Fibroblast of villous mesenchyme (primary cell): ENCODE measurements at regions not wholly inside any gene's neighbourhood (a gene's known extent, or its start where the extent isn't known, plus 50 kb on each side); places are given as distances from the start of the nearest gene placed in this dataset.
A peak's percentile ranks its signal among the peaks of the same experiment; 100 is the strongest.

ENCODE experiments used
- DNase-seq: peaks from one replicate; pipeline ENCODE4 v3.0.0-alpha.2; 2010; ENCODE audit warnings: low read depth
- H3K4me3 ChIP-seq: 2 replicates; pipeline ENCODE4 v1.5.1; 2011; ENCODE audit warnings: low read depth, mild to moderate bottlenecking, low read length
- TF ChIP-seq, protein P1 (sequence below): IDR thresholded peaks from 2 replicates; pipeline ENCODE4 v1.5.1; 2012; ENCODE audit warnings: low read depth, mild to moderate bottlenecking, low read length; ENCODE audit not compliant: insufficient read depth

- TF ChIP-seq, protein P1, sequence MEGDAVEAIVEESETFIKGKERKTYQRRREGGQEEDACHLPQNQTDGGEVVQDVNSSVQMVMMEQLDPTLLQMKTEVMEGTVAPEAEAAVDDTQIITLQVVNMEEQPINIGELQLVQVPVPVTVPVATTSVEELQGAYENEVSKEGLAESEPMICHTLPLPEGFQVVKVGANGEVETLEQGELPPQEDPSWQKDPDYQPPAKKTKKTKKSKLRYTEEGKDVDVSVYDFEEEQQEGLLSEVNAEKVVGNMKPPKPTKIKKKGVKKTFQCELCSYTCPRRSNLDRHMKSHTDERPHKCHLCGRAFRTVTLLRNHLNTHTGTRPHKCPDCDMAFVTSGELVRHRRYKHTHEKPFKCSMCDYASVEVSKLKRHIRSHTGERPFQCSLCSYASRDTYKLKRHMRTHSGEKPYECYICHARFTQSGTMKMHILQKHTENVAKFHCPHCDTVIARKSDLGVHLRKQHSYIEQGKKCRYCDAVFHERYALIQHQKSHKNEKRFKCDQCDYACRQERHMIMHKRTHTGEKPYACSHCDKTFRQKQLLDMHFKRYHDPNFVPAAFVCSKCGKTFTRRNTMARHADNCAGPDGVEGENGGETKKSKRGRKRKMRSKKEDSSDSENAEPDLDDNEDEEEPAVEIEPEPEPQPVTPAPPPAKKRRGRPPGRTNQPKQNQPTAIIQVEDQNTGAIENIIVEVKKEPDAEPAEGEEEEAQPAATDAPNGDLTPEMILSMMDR, result no peak
- peak; percentile 59 for DNase-seq
These were observed 140.9 kb downstream of the KCNRG start for GRCh38 chr13:50156140-50156539.

DNA sequence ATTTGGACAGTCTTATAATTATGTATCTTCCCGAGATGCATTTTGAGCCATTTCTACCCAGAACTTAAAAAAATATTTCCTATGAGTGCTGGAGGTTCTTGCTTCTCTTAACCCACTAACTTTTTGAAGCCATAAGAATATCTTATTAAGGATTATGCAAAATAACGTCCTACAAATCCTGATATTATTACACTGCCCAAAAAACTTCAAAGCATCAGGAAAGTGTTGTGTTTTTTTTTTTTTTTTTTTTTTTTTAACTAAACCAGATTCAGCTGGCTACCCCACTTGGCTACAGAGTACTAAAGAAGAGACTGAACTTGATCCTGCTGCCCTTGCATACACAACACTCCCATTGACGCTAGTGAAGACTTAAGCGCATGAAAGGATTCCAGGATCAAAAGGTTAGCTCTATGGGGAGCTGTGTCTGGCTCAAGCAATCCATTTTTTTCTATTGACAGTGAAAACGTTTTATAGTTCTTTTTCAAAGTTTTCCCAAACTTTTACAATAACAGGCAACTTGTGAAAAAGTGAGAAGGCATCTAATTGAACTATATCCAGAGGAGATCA lies 141.4 kb downstream of the KCNRG start:
- no peak overlapping the region for H3K4me3 ChIP-seq
- TF ChIP-seq, protein P1, result no peak
- DNase-seq, result peak; percentile 29

More at GRCh38 chr13:50156140-50156539, 140.9 kb downstream of the KCNRG start:
- no peak overlapping the region for H3K4me3 ChIP-seq

DNA sequence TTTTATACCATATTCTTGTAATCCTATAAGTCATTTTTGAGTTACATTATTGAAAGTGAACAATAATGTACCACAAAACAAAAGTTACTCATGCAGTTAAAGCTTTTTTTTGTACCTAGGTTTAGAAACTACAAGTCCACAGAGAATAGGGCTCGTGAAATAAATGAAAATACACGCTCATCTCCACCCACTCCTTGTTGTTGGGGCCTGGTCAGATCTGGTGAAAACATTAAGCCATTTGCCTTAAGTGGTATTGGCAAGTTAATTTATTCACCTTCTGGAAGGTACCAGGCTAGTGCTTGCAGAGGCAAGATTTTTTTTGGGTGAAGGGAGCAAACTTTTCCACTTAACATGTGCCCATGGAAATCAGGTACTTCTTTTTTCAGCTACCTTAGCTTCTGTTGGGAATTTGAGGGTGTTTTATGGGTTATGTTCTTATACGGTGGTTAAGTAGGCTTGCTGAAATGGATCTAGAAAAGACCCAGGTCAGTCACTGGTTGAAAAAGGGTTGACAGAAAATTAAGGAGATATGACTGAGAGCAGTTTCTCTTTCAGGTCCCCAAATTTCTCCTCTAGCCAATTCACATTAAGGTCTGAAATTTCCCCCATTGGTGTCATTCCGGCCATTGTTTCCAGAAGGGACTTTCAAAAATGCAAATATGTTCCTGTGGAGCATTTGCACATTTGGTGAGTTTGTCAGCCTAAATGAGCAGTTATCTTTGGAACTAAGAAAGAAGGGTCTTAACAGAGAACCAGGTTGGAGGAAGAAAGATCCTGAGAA lies 143.3 kb downstream of the KCNRG start:
- no peak for DNase-seq
- no peak overlapping the region for H3K4me3 ChIP-seq
- TF ChIP-seq, protein P1, result no peak

DNA sequence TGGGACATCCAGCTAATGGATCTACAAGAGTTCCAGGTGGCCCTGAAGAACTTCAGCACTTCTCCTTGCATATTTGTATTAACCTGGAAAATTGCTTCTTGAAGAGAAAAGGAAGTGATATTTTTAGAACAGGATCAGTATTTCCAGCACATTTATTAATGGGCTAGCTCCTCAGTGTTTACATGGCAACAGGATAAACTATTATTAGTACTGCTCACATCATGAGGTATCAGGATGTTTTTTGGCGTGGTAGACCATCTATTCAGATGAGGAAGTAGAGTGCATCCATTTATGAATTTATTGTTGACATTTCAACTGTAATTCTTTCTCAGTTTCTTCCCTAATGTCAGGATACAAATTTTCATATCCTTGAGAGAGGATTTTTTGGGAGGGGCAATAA lies 144.4 kb downstream of the KCNRG start:
- H3K4me3 ChIP-seq, result no peak overlapping the region
- no peak for DNase-seq
- TF ChIP-seq, protein P1, result no peak

DNA sequence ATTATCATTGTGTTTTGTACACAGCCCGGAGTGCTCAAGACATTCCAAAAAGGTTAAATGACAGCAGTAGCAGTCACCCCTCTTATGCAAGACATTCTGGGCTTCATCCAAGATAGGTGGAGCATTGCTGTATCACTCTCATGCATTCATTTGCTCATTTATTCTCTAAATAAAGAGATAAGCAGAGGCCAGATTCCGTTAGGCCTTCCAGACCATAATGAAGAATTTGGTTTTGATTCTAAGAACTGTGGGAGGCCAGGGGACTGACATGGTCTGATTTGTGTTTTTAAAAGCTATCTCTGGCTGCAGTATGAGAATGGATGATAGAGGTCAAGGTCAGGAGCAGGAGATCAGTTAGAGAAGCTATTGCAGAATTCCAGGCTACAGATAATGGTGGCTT lies 145.8 kb downstream of the KCNRG start:
- no peak overlapping the region for H3K4me3 ChIP-seq
- peak; percentile 49 for DNase-seq
- TF ChIP-seq, protein P1, result no peak

DNA sequence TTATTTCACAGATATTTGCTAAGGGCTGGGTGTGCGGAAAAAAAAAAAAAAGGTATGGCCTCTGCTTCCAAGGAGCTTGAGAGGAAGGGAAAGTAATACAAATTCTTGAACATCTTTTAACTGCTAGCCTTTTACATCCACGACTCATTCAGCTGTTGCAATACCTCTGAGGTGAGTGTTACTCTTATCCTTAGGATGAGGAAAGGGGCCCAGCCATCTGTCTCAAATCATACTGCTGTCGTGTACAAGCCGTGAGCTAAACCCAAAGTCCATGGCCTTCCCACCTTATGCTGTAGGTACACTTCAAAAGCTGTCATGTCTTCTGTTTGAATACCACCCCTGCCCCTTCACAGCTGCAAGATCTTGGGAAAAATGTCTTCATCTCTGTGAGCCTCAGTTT lies 146.8 kb downstream of the KCNRG start:
- TF ChIP-seq, protein P1, result no peak
- no peak overlapping the region for H3K4me3 ChIP-seq
- peak; percentile 25 for DNase-seq
